ENCODE measurements at regions not wholly inside any gene's neighbourhood (a gene's known extent, or its start where the extent isn't known, plus 50 kb on each side); places are given as distances from the start of the nearest gene placed in this dataset.
"Not testable (repeated sequence)": the region's sequence is repeated elsewhere in the genome, so short reads cannot be mapped to it uniquely, and the experiment has no call there.

DNA sequence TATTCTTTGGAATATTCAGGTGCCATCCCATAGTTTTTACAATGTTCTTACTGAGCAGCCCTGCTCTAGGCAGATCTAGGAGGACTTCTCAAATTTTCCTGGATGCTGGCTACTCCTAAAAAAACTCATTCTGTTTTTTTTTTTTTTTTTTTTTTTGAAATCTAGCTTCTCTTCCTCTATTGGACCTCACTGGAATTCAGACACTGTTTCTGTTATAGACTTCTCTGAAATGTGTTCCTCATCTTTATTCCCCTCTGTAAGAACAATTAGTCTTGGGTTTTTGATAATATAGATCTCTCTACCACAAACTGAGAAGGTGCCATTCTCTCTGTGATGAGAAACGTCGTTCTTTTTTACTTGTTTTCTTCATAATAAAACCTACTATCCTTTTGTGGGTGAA is 115.3 kb upstream of the CCND2 start:
- no peak for DNase-seq
- TF ChIP-seq GATA1 (IDR thresholded peaks at IDR 0.05; ENCODE audit: low read depth, low read length) (no peak), POLR2A (IDR thresholded peaks at IDR 0.05; ENCODE audit: low read length) (no peak)

DNA sequence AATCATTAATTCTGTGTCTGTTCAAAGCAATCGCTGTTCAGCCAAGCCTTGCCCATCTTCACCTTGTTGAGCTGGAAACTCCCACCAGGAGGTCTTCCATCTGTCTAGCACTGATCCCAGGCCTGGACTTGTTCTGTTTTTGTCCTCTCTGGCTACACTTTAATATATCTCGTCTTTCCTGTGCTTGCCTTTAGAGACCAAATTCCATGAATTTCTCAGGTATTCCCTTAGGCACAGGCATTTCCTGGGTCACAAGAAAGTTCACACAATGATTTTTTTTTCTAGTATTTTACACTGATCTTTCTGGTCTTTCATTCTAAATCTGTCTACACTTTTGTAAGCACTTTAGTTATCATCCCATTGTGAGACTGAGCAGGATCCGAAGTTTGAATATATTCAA is 116.4 kb upstream of the CCND2 start:
- no peak for DNase-seq
- TF ChIP-seq GATA1 (IDR thresholded peaks at IDR 0.05; ENCODE audit: low read depth, low read length) (no peak), POLR2A (IDR thresholded peaks at IDR 0.05; ENCODE audit: low read length) (no peak)

DNA sequence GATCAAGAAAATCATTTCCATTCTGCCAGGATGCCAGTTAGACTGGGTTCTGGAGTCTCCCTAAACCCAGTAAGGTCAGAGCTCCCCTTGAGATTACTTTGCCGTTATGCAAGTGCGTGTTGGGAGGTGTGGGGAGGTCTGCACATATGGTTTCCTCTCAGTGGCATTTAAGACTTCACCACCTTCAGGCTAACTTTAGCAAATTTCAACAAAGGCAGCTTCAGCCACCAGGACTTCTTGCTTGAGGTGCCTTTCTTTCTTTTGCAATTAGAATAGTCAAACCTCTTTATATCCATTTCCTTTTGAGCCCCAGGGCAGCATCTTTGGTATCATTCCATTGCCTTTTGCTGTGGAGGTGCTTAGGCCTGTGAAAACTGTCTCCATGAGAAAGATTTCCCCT is 117.2 kb upstream of the CCND2 start:
- TF ChIP-seq GATA1 (IDR thresholded peaks at IDR 0.05; ENCODE audit: low read depth, low read length) (no peak), POLR2A (IDR thresholded peaks at IDR 0.05; ENCODE audit: low read length) (no peak)
- DNase-seq, result no peak

DNA sequence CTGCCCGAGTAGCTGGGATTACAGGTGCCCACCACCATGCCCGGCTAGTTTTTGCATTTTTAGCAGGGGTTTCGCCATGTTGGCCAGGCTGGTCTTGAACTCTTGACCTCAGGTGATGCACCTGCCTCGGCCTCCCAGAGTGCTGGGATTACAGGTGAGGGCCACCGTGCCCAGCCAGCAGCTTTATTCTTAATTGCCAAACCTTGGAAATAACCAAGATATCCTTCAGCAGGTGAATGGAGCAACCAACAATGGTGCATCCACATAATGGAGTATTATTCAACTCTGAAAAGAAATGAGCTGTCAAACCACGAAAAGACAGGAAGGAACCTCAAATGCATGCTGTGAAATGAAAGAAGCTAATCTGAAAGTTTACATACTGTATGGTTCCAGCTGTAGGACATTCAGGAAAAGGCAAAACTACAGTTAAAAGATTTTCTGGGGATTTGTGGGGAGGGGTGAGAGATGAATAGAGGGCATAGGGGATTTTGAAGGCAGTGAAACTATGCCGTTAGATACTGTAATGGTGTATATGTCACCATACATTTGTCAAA is 118.8 kb upstream of the CCND2 start:
- TF ChIP-seq GATA1 (IDR thresholded peaks at IDR 0.05; ENCODE audit: low read depth, low read length) (no peak), POLR2A (IDR thresholded peaks at IDR 0.05; ENCODE audit: low read length) (no peak)
- DNase-seq, result no peak

DNA sequence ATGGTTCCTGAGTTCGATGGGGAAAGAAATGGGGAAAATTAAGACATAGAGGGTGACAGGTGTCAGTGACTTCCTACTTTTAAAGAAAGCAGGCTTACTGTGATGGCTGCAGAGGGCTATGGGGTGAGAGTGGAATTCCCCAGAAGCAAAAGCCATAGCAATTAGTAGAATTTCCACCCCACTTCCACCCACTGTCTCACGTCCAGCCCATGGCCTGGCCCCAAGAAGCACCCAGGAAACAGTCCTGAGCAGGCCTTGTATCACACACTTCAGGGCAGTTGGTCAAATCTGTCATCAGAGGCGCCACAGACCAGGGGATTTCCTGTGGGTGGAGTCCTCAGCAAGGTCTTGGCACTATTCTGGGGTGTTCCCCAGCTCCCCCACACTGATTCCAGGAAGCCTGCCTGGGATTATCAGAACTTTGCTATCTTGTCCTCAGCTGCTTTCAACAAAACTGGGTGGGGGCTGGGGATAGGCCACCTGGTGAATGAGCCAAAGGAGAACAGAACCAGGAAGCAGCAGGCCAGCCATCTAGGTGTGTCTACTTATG is 120.1 kb upstream of the CCND2 start:
- peak; percentile 80 to 85 for DNase-seq
- TF ChIP-seq GATA1 (IDR thresholded peaks at IDR 0.05; ENCODE audit: low read depth, low read length) (no peak), POLR2A (IDR thresholded peaks at IDR 0.05; ENCODE audit: low read length) (no peak)

DNA sequence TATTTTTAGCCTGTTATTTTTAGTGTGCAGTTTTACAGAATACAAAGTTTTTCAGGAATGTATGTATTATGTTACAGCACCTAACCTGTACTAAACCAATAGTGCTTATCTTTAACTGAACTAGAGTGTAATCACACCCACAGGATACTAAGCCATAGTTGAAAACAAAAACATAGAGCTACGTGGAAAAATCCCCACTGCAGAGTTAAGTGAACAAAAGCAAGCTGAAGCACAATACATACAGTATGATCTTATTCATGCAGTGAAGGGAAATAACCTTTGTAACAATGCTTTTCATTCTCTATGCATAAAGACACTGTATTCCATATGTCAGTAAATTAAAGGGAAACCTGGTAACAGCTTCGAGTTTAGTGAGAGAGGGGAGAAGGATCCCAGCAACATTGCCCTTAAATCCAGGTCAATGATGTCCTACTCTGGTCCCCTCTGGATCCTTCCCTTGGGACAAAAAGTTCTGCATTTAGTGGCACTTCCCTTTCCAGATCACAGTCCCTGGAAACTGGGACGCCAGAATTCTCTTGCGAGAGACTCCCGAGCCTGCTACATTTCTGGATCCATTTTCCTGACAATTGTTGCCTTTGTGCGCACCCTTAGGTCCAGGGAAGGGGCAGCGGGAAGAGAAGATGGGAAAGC is 121.3 kb upstream of the CCND2 start:
- TF ChIP-seq GATA1 (IDR thresholded peaks at IDR 0.05; ENCODE audit: low read depth, low read length), result no peak
- no peak for TF ChIP-seq POLR2A (IDR thresholded peaks at IDR 0.05; ENCODE audit: low read length)

DNA sequence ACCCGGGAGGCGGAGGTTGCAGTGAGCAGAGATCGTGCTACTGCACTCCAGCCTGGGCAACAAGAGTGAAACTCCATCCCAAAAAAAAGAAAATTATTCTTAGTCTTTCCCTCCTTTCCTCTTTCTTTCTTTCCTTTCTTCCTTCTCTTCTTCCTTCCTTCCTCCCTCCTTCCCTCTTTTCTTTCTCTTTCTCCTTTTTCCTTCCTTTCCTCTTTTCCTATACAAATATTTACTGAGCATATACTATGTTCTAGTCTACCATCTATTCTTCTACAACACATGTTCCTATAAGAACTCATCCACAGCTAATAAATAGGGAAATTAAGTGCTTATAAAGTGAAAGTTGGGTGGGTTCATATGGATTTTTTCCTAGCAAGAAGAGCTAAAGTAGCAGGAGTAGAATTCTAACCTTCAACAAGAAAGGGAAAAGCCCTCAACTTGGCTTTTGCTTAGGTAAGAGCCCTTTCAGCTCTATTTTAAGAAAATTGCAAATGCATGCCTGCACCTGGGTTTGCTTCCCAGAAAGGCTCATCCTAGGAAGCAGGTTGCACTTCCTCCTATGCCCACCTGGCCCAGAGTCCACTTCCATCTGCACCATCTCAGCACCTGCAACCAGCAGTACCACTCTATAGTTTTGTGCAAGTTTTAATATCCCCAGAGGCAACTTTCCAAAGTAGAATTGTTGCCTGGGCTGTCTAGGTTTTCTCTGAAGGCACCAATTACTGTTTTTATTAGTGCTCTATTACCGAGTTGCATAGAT is 122.0 kb upstream of the CCND2 start:
- TF ChIP-seq POLR2A (IDR thresholded peaks at IDR 0.05; ENCODE audit: low read length) (no peak), GATA1 (IDR thresholded peaks at IDR 0.05; ENCODE audit: low read depth, low read length) (no peak)
- no peak for DNase-seq

More for the DNA sequence above, 121.3 kb upstream of the CCND2 start:
- DNase-seq, result no peak

DNA sequence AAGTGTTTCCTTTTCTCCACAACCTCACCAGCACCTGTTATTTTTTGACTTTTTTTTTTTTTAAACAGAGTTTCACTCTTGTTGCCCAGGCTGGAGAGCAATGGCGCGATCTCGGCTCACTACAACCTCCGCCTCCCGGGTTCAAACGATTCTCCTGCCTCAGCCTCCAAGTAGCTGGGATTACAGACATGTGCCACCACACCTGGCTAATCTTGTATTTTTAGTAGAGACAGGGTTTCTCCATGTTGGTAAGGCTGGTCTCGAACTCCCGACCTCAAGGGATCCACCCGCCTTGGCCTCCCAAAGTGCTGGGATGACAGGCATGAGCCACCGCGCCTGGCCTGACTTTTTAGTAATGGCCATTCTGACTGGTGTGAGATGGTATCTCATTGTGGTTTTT is 123.2 kb upstream of the CCND2 start:
- not testable (repeated sequence) for DNase-seq

DNA sequence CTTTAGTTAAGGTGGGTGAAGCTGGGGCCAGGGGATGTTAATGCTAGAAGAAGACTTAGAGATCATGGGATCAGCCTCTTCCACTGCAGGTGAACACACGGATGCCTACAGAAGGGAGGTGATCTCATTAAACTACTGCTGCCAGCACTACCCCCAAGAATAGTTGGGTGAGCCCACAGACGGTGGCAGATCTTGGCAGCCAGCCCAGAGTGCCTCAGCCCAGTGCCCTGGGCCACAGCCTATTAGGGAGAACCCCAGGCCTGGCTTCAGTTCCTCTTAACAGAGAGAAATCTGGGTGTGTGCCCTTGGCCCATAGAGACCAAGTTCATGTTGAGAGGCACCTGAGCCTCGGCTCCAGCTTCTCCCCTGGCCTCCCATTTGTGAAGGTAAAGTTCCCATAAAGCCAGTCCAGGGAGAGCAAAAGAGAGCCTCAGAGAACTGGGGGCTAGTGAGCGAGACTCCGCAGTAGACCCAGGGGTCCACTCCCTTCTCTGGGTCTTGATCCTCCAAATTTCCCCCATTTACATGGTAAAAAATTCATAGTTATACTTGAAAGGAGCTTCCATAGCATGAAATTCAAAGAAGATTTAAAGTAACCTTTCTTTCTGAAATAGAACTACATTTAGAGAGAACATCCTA is 125.0 kb upstream of the CCND2 start:
- peak in 1 of 2 experiments; percentile 4 for DNase-seq
- TF ChIP-seq POLR2A (IDR thresholded peaks at IDR 0.05; ENCODE audit: low read length), result no peak
- TF ChIP-seq GATA1 (IDR thresholded peaks at IDR 0.05; ENCODE audit: low read depth, low read length), result no peak

DNA sequence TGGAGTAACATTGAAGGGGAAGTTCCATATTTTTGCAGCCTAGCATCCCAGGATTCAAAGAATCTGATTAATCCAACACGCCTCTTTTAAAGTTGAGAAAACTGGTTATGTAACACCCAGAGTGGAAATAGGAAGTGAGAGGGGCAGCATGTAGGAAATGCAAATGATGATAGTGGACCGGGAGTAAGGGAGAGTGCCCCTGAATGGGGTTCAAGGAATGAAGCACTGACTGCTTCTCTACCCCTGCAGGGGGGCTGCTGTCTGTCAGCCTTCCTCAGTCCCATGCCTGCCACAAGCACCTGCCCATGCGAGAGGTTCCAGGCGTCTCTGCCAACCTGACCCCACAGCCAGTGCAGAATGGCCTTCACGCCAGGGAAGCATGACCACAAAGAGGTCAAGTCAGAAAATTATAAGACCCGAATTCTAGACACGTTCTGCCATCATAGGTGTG is 126.5 kb upstream of the CCND2 start:
- no peak for DNase-seq
- TF ChIP-seq POLR2A (IDR thresholded peaks at IDR 0.05; ENCODE audit: low read length), result no peak

DNA sequence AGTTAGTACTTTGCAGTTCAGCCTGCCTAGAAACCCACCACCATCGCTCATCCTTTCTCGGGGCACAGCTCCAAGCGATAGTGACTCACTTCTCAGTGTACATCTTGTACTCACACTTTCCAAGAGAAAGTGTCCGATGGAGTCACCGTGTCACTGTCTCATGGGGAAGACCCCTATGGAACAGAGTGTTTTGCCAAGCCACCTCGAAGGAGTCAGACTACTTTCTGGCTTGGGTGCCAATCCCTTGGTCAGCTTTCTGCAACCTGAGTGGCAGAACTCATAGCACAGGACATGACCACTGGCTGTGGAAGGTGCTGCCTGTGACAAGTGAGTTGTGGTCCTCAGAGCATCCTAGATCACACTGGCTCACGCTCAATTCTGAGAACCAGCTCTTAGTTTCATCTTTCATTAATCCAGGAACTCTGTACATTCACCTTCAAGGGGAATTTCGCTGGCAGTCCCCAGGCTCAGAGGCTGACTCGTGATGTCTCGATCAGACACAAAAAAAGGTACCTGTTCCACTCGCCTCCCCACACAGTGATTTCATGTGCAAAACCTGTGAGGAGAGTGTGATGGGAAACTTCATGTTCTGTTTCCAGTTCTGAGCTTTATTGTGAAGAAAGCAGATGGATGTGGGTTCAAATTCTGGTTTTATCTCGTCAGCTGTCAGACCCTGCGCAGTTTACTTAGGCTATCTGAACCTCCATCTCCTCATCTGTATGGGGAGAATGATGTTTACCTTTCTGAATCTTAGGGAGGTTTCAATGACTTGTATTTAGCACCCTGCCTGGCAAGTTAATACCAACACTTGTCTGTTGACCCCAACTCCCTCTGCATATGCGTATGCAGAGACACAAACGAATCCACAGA is 127.3 kb upstream of the CCND2 start:
- TF ChIP-seq GATA1 (IDR thresholded peaks at IDR 0.05; ENCODE audit: low read depth, low read length) (no peak), POLR2A (IDR thresholded peaks at IDR 0.05; ENCODE audit: low read length) (no peak)
- DNase-seq, result no peak

DNA sequence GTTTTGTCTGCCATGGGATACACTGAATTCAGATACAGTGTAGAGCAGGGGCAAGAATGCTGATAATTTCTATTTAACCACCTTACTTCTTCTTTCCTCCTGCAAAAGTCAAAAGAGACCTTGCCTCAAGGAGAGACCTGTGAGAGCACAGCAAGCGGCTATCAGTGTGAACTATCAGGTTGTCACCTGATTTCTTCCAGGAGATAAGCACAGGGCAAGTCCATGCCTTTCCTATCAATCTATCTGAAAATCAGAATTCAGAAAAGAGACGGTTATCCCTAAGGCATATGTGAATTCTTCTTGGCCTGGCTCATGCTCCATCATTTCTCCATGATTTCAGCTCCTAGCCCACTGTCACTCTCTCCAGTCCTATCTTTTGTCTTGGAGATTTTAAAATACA is 128.9 kb upstream of the CCND2 start:
- TF ChIP-seq GATA1 (IDR thresholded peaks at IDR 0.05; ENCODE audit: low read depth, low read length) (no peak), POLR2A (IDR thresholded peaks at IDR 0.05; ENCODE audit: low read length) (no peak)

DNA sequence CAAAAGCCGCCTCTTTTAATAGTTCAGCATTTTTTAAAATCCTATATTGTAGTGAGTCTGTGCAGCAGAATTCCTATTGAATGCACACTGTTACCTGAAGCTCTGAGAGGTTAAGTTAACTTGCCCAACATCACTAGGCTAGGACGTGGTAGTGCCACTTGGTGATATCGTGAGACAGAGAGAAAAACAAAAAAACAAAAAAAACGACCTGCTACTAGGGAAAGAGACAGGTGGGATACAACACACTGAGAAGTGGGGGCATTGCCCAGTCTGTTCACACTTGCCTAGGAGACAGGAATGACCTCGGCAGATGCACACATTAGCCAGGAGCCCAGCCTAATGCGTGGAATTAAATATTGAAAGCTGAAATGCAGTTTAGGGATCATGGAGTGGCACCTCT is 129.7 kb upstream of the CCND2 start:
- no peak for DNase-seq
- TF ChIP-seq POLR2A (IDR thresholded peaks at IDR 0.05; ENCODE audit: low read length), result no peak
- no peak for TF ChIP-seq GATA1 (IDR thresholded peaks at IDR 0.05; ENCODE audit: low read depth, low read length)

More for the DNA sequence above, 128.9 kb upstream of the CCND2 start:
- no peak for DNase-seq

All from erythroblast (primary cell).